SK-N-SH (cell line): ENCODE measurements at regions not wholly inside any gene's neighbourhood (a gene's known extent, or its start where the extent isn't known, plus 50 kb on each side); places are given as distances from the start of the nearest gene placed in this dataset.

Experiments
- CTCF ChIA-PET: fragments of 300-600, 350-600 bp; formaldehyde crosslinking; extraction: SDS; loops from one replicate; lab custom pipeline; 2021; lab: Yijun Ruan, JAX
- POLR2A ChIA-PET: fragments of 350-600 bp; sonication (Branson Sonifier 250); formaldehyde crosslinking; extraction: SDS; loops from one replicate; lab custom pipeline; 2020; ENCODE audit warnings: antibody characterized with exemption, inconsistent platforms; lab: Yijun Ruan, JAX
- DNase-seq: peaks from one replicate; pipeline ENCODE4 v3.0.0; 2012
- H2AFZ ChIP-seq: fragments of 200-600 bp; sonication (generic); 2 replicates; pipeline ENCODE4 v1.8.1; 2016; ENCODE audit warnings: antibody characterized with exemption, mild to moderate bottlenecking, low read depth
- H3F3A ChIP-seq: fragments of 200-600 bp; sonication (generic); replicated peaks from 2 replicates; pipeline ENCODE3; 2016; ENCODE audit warnings: antibody characterized with exemption, mild to moderate bottlenecking; ENCODE audit not compliant: insufficient read depth
- H3K27ac ChIP-seq, 2 experiments: fragments of 200-500 bp in 1 of 2; fragments of 200-600 bp in 1 of 2; sonication (Bioruptor generic) in 1 of 2; sonication (generic), shearing (Covaris generic) in 1 of 2; 2 replicates each; pipeline versions ENCODE4 v1.5.1 to v1.6.1; 2014 to 2016; ENCODE audit warnings: low read depth in 2 of 2, inconsistent platforms in 1 of 2, low read length in 1 of 2, mild to moderate bottlenecking in 1 of 2, mixed read lengths in 1 of 2
- H3K27me3 ChIP-seq: fragments of 200-600 bp; sonication (generic), shearing (Covaris generic); 2 replicates; pipeline ENCODE4 v1.6.1; 2016; ENCODE audit warnings: mixed run types; ENCODE audit not compliant: insufficient read depth
- H3K36me3 ChIP-seq, 2 experiments: fragments of 200-500 bp in 1 of 2; fragments of 200-600 bp in 1 of 2; sonication (Bioruptor generic) in 1 of 2; sonication (generic) in 1 of 2; replicated peaks in 1 of 2; 2 replicates each; pipeline versions ENCODE3 to v1.5.1; 2014 to 2016; ENCODE audit warnings: low read length in 1 of 2, mild to moderate bottlenecking in 1 of 2; ENCODE audit not compliant: insufficient read depth in 2 of 2, control insufficient read depth in 1 of 2
- H3K4me1 ChIP-seq, 2 experiments: fragments of 200-500 bp in 1 of 2; fragments of 200-600 bp in 1 of 2; sonication (Bioruptor generic) in 1 of 2; sonication (generic), shearing (Covaris generic) in 1 of 2; 2 replicates each; pipeline versions ENCODE4 v1.5.1 to v1.6.1; 2014 to 2016; ENCODE audit warnings: low read depth in 1 of 2, low read length in 1 of 2, mixed run types in 1 of 2; ENCODE audit not compliant: insufficient read depth in 2 of 2, control insufficient read depth in 1 of 2
- H3K4me2 ChIP-seq: fragments of 200-600 bp; sonication (generic), shearing (Covaris generic); 2 replicates; pipeline ENCODE4 v1.6.1; 2017; ENCODE audit warnings: mixed run types
- H3K4me3 ChIP-seq, 2 experiments: fragments of 200-500 bp in 1 of 2; fragments of 200-600 bp in 1 of 2; sonication (Bioruptor generic) in 1 of 2; sonication (generic), shearing (Covaris generic) in 1 of 2; 2 replicates each; pipeline versions ENCODE4 v1.5.1 to v1.8.1; 2014 to 2016; ENCODE audit warnings: low read depth in 2 of 2, inconsistent platforms in 1 of 2, low read length in 1 of 2, mild to moderate bottlenecking in 1 of 2, mixed read lengths in 1 of 2, moderate library complexity in 1 of 2
- H3K79me2 ChIP-seq: fragments of 200-600 bp; sonication (generic); 2 replicates; pipeline ENCODE4 v1.8.1; 2017; ENCODE audit warnings: mild to moderate bottlenecking; ENCODE audit not compliant: insufficient read depth
- H3K9ac ChIP-seq: fragments of 200-600 bp; sonication (generic); 2 replicates; pipeline ENCODE4 v1.6.1; 2017; ENCODE audit warnings: mixed run types
- H3K9me2 ChIP-seq: fragments of 200-600 bp; sonication (generic); 2 replicates; pipeline ENCODE4 v1.6.1; 2017; ENCODE audit warnings: mixed run types
- H3K9me3 ChIP-seq: fragments of 200-600 bp; sonication (generic); 2 replicates; pipeline ENCODE4 v1.6.1; 2017; ENCODE audit warnings: mixed run types, mild to moderate bottlenecking, moderate library complexity
- H4K20me1 ChIP-seq: fragments of 200-600 bp; sonication (generic); 2 replicates; pipeline ENCODE4 v1.6.1; 2017; ENCODE audit warnings: mild to moderate bottlenecking, mixed run types; ENCODE audit not compliant: insufficient read depth
- CHD2 ChIP-seq: fragments of 150-350 bp; IDR thresholded peaks from 2 replicates; pipeline ENCODE4 v1.6.1; 2018; ENCODE audit warnings: low read length; ENCODE audit not compliant: partially characterized antibody
- CTCF ChIP-seq: fragments of 200-600 bp; sonication (generic); IDR thresholded peaks from 2 replicates; pipeline ENCODE4 v1.6.1; 2017; ENCODE audit warnings: antibody characterized with exemption, mild to moderate bottlenecking, moderate library complexity
- EP300 ChIP-seq, 2 experiments: IDR thresholded peaks; 2 replicates each; pipeline versions ENCODE4 v1.4.0 to v1.6.1; 2012; ENCODE audit warnings: borderline replicate concordance in 1 of 2, low read depth in 1 of 2, low read length in 1 of 2
- EZH2phosphoT487 ChIP-seq: fragments of 200-600 bp; sonication (generic); IDR thresholded peaks from 2 replicates; pipeline ENCODE4 v1.6.1; 2017; ENCODE audit warnings: low read depth, mixed run types, mild to moderate bottlenecking, antibody characterized with exemption, moderate library complexity, borderline replicate concordance
- FOXJ3 ChIP-seq: sonication (generic); formaldehyde crosslinking; IDR thresholded peaks from 2 replicates; pipeline ENCODE4 v1.5.1; 2020; ENCODE audit warnings: mild to moderate bottlenecking, missing genetic modification reagents
- GABPA ChIP-seq: IDR thresholded peaks from 2 replicates; pipeline ENCODE4 v1.4.0; 2012; ENCODE audit warnings: low read depth, mild to moderate bottlenecking
- GATA2 ChIP-seq: sonication (generic); formaldehyde crosslinking; IDR thresholded peaks from 2 replicates; pipeline ENCODE4 v1.5.0; 2020; ENCODE audit warnings: mild to moderate bottlenecking, missing genetic modification reagents
- IRF3 ChIP-seq: fragments of 150-350 bp; IDR thresholded peaks from 2 replicates; pipeline ENCODE4 v1.6.1; 2016; ENCODE audit warnings: mild to moderate bottlenecking, low read depth, low read length
- MEF2A ChIP-seq: IDR thresholded peaks from 2 replicates; pipeline ENCODE4 v1.4.0; 2012; ENCODE audit warnings: low read depth, borderline replicate concordance
- NFIC ChIP-seq: IDR thresholded peaks from 2 replicates; pipeline ENCODE4 v1.4.0; 2012; ENCODE audit warnings: borderline replicate concordance
- NRF1 ChIP-seq: IDR thresholded peaks from 2 replicates; pipeline ENCODE4 v1.6.1; 2012; ENCODE audit warnings: low read depth, mild to moderate bottlenecking, low read length
- POLR2AphosphoS5 ChIP-seq: IDR thresholded peaks from 2 replicates; pipeline ENCODE4 v1.6.1; 2012; ENCODE audit warnings: low read depth, low read length
- RFX5 ChIP-seq: IDR thresholded peaks from 2 replicates; pipeline ENCODE4 v1.6.1; 2012; ENCODE audit warnings: mild to moderate bottlenecking, improper control_type of control experiment, low read length
- RXRA ChIP-seq: IDR thresholded peaks from 2 replicates; pipeline ENCODE4 v1.4.0; 2012; ENCODE audit warnings: low read depth, mild to moderate bottlenecking, borderline replicate concordance
- SMC3 ChIP-seq: IDR thresholded peaks from 2 replicates; pipeline ENCODE4 v1.6.1; 2012; ENCODE audit warnings: low read depth, low read length, improper control_type of control experiment
- TAF1 ChIP-seq: IDR thresholded peaks from 2 replicates; pipeline ENCODE4 v1.6.1; 2012; ENCODE audit warnings: low read depth, mild to moderate bottlenecking, low read length, moderate library complexity, borderline replicate concordance
- ZBTB33 ChIP-seq: IDR thresholded peaks from 2 replicates; pipeline ENCODE4 v1.4.0; 2012; ENCODE audit warnings: low read depth, borderline replicate concordance
- WGBS: methylation state at CpG from one replicate; pipeline ENCODE4 v1.1.6; 2017; ENCODE audit warnings: low lambda C conversion rate; 5-methylcytosine and 5-hydroxymethylcytosine counted together
- TF ChIP-seq, protein P1 (sequence below): IDR thresholded peaks from 2 replicates; pipeline ENCODE4; 2012
- TF ChIP-seq, protein P2 (sequence below): IDR thresholded peaks from 2 replicates; pipeline ENCODE4 v1.4.0; 2012; ENCODE audit warnings: low read depth

GRCh38 chr9:94472806-94473360 is 82.0 kb upstream of the PCAT7 start:
- CTCF ChIA-PET: no interaction called here

More at GRCh38 chr9:94472806-94473360, 82.0 kb upstream of the PCAT7 start:
- Histone ChIP-seq H3K79me2 (no peaks in the 10 kb centered on the region), H3K4me1 (no peaks in the 10 kb centered on the region), H3K9me3 (no peaks in the 10 kb centered on the region), H3F3A (no peaks in the 10 kb centered on the region), H3K36me3 (no peaks in the 10 kb centered on the region), H2AFZ (no peak overlapping the region), H3K9me2 (no peaks in the 10 kb centered on the region), H3K27ac (no peak overlapping the region), H4K20me1 (no peaks in the 10 kb centered on the region), H3K4me3 (no peak overlapping the region), H3K27me3 (no peaks in the 10 kb centered on the region), H3K9ac (no peak overlapping the region), H3K4me2 (no peak overlapping the region)
- no peak for DNase-seq
- WGBS: 84% methylated on average over 4 of the region's 4 CpGs
- TF ChIP-seq EP300 (IDR thresholded peaks at IDR 0.05; ENCODE audit: borderline replicate concordance in 1 of 2, low read depth in 1 of 2, low read length in 1 of 2) (no peak), RFX5 (no peak), SMC3 (no peak), EZH2phosphoT487 (no peak), NFIC (no peak), IRF3 (no peak), CHD2 (no peak), MEF2A (no peak), RXRA (no peak), CTCF (no peak), GATA2 (CRISPR knock-in tag) (no peak), GABPA (no peak), NRF1 (no peak), FOXJ3 (CRISPR knock-in tag) (no peak), TAF1 (no peak), ZBTB33 (no peak), POLR2AphosphoS5 (no peak)
- TF ChIP-seq, protein P1, sequence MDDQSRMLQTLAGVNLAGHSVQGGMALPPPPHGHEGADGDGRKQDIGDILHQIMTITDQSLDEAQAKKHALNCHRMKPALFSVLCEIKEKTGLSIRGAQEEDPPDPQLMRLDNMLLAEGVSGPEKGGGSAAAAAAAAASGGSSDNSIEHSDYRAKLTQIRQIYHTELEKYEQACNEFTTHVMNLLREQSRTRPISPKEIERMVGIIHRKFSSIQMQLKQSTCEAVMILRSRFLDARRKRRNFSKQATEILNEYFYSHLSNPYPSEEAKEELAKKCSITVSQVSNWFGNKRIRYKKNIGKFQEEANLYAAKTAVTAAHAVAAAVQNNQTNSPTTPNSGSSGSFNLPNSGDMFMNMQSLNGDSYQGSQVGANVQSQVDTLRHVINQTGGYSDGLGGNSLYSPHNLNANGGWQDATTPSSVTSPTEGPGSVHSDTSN: no peak
- TF ChIP-seq, protein P2, sequence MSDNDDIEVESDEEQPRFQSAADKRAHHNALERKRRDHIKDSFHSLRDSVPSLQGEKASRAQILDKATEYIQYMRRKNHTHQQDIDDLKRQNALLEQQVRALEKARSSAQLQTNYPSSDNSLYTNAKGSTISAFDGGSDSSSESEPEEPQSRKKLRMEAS: no peak
- POLR2A ChIA-PET: no interaction called here
